Astrocyte (in vitro differentiated cells and primary cell): ENCODE measurements at regions not wholly inside any gene's neighbourhood (a gene's known extent, or its start where the extent isn't known, plus 50 kb on each side); places are given as distances from the start of the nearest gene placed in this dataset.
"Not testable (repeated sequence)": the region's sequence is repeated elsewhere in the genome, so short reads cannot be mapped to it uniquely, and the experiment has no call there.

Experiments
- DNase-seq: peaks from one replicate; pipeline ENCODE4 v3.0.0-alpha.2; 2010; ENCODE audit warnings: low read depth
- FAIRE-seq: peaks from 2 replicates; lab custom pipeline; 2011; peaks lifted over from hg19 to GRCh38; lab: Jason Lieb, UNC
- H2AFZ ChIP-seq: 2 replicates; pipeline ENCODE4 v1.6.0; 2012; ENCODE audit warnings: low read depth, low read length, inconsistent platforms
- H3K27ac ChIP-seq: 2 replicates; pipeline ENCODE4 v1.5.1; 2011; ENCODE audit warnings: low read depth, low read length, inconsistent platforms
- H3K27me3 ChIP-seq: 2 replicates; pipeline ENCODE4 v1.6.0; 2011; ENCODE audit warnings: low read length, inconsistent platforms; ENCODE audit not compliant: insufficient read depth
- H3K36me3 ChIP-seq: 2 replicates; pipeline ENCODE4 v1.5.1; 2011; ENCODE audit warnings: low read length, inconsistent platforms; ENCODE audit not compliant: insufficient read depth
- H3K4me1 ChIP-seq: 2 replicates; pipeline ENCODE4 v1.5.1; 2011; ENCODE audit warnings: low read length, inconsistent platforms; ENCODE audit not compliant: insufficient read depth
- H3K4me2 ChIP-seq: 2 replicates; pipeline ENCODE4 v1.6.0; 2012; ENCODE audit warnings: low read length, inconsistent platforms
- H3K4me3 ChIP-seq: 2 replicates; pipeline ENCODE4 v1.5.1; 2011; ENCODE audit warnings: low read depth, mild to moderate bottlenecking, low read length, inconsistent platforms; ENCODE audit not compliant: insufficient read depth
- H3K79me2 ChIP-seq: 2 replicates; pipeline ENCODE4 v1.6.0; 2012; ENCODE audit warnings: mild to moderate bottlenecking, low read length, inconsistent platforms; ENCODE audit not compliant: insufficient read depth
- H3K9ac ChIP-seq: 2 replicates; pipeline ENCODE4 v1.6.0; 2012; ENCODE audit warnings: mild to moderate bottlenecking, low read length, inconsistent platforms
- H3K9me3 ChIP-seq: 2 replicates; pipeline ENCODE4 v1.5.1; 2012; ENCODE audit warnings: low read depth, mild to moderate bottlenecking, low read length, inconsistent platforms; ENCODE audit not compliant: insufficient read depth
- H4K20me1 ChIP-seq: 2 replicates; pipeline ENCODE4 v1.6.0; 2012; ENCODE audit warnings: low read length, inconsistent platforms; ENCODE audit not compliant: insufficient read depth
- H3K27ac Mint-ChIP-seq: one replicate; pipeline ENCODE4 v1.8.0; 2021; ENCODE audit warnings: mild to moderate bottlenecking, mixed read lengths; ENCODE audit not compliant: unreplicated experiment
- H3K27me3 Mint-ChIP-seq: one replicate; pipeline ENCODE4 v1.8.0; 2021; ENCODE audit warnings: low read depth, mixed read lengths; ENCODE audit not compliant: unreplicated experiment
- H3K36me3 Mint-ChIP-seq: one replicate; pipeline ENCODE4 v1.8.0; 2021; ENCODE audit warnings: low read depth, mixed read lengths; ENCODE audit not compliant: unreplicated experiment
- H3K4me1 Mint-ChIP-seq: one replicate; pipeline ENCODE4 v1.8.0; 2021; ENCODE audit warnings: low read depth, mixed read lengths; ENCODE audit not compliant: unreplicated experiment
- H3K4me3 Mint-ChIP-seq: one replicate; pipeline ENCODE4 v1.8.0; 2021; ENCODE audit warnings: mild to moderate bottlenecking, moderate library complexity, mixed read lengths; ENCODE audit not compliant: unreplicated experiment
- H3K9me3 Mint-ChIP-seq: one replicate; pipeline ENCODE4 v1.8.0; 2021; ENCODE audit warnings: mild to moderate bottlenecking, mixed read lengths; ENCODE audit not compliant: unreplicated experiment
- CTCF ChIP-seq: IDR thresholded peaks from 2 replicates; pipeline ENCODE4 v1.5.1; 2011; ENCODE audit warnings: low read depth, mild to moderate bottlenecking, inconsistent platforms, low read length, moderate library complexity; ENCODE audit not compliant: insufficient read depth
- EZH2 ChIP-seq: IDR thresholded peaks from 2 replicates; pipeline ENCODE4 v1.6.1; 2012; ENCODE audit warnings: mild to moderate bottlenecking, low read length, inconsistent platforms; ENCODE audit not compliant: insufficient read depth

GRCh38 chr5:135745897-135746500 is 88.5 kb upstream of the SLC25A48 start:
- no peak overlapping the region for H3K4me3 ChIP-seq
- H3K27ac ChIP-seq: no peak overlapping the region
- no peaks in the 10 kb centered on the region for H3K27me3 ChIP-seq
- Mint-ChIP-seq H3K4me3 (no peak overlapping the region), H3K9me3 (peaks cover 20% of the 10 kb centered on the region), H3K27me3 (peaks cover 16% of the 10 kb centered on the region), H3K36me3 (no peaks in the 10 kb centered on the region), H3K4me1 (no peaks in the 10 kb centered on the region), H3K27ac (no peak overlapping the region)
- no peaks in the 10 kb centered on the region for H4K20me1 ChIP-seq
- H3K4me2 ChIP-seq: no peak overlapping the region
- no peak overlapping the region for H3K9ac ChIP-seq
- H3K4me1 ChIP-seq: no peaks in the 10 kb centered on the region
- H3K9me3 ChIP-seq: peaks cover 3% of the 10 kb centered on the region
- TF ChIP-seq EZH2: no peak
- TF ChIP-seq CTCF: no peak
- no peak for DNase-seq
- no peaks in the 10 kb centered on the region for H3K79me2 ChIP-seq
- no peak overlapping the region for H2AFZ ChIP-seq
- FAIRE-seq: no peak
- H3K36me3 ChIP-seq: no peaks in the 10 kb centered on the region

- Mint-ChIP-seq H3K27me3 (peaks cover 3% of the 10 kb centered on the region), H3K4me1 (peaks cover 8% of the 10 kb centered on the region), H3K4me3 (no peak overlapping the region), H3K9me3 (peaks cover 16% of the 10 kb centered on the region), H3K36me3 (peaks cover 2% of the 10 kb centered on the region), H3K27ac (peak overlapping the region; percentile 23)
- Histone ChIP-seq H3K4me2 (no peak overlapping the region), H3K27me3 (no peaks in the 10 kb centered on the region), H4K20me1 (no peaks in the 10 kb centered on the region), H3K4me3 (no peak overlapping the region), H3K9me3 (peaks cover 3% of the 10 kb centered on the region), H3K27ac (no peak overlapping the region), H3K79me2 (no peaks in the 10 kb centered on the region), H3K36me3 (no peaks in the 10 kb centered on the region), H3K4me1 (peaks cover 4% of the 10 kb centered on the region), H3K9ac (no peak overlapping the region), H2AFZ (no peak overlapping the region)
- DNase-seq (no peak), FAIRE-seq (no peak)
- no peak for TF ChIP-seq CTCF
Measured at GRCh38 chr5:135743705-135744411, 90.6 kb upstream of the SLC25A48 start.

GRCh38 chr5:135743181-135743580 is 91.3 kb upstream of the SLC25A48 start:
- DNase-seq (no peak), FAIRE-seq (no peak)
- no peak overlapping the region for H3K4me3 ChIP-seq
- H3K36me3 ChIP-seq: no peaks in the 10 kb centered on the region
- no peak overlapping the region for H3K4me2 ChIP-seq
- H3K27me3 Mint-ChIP-seq: peaks cover 2% of the 10 kb centered on the region
- no peaks in the 10 kb centered on the region for H3K79me2 ChIP-seq
- no peak for TF ChIP-seq EZH2
- no peak for TF ChIP-seq CTCF
- peaks cover 4% of the 10 kb centered on the region for H3K4me1 ChIP-seq
- peaks cover 8% of the 10 kb centered on the region for H3K4me1 Mint-ChIP-seq
- H3K36me3 Mint-ChIP-seq: peaks cover 2% of the 10 kb centered on the region
- H3K4me3 Mint-ChIP-seq: no peak overlapping the region
- H3K9me3 Mint-ChIP-seq: peaks cover 16% of the 10 kb centered on the region
- H3K27me3 ChIP-seq: no peaks in the 10 kb centered on the region
- H3K27ac Mint-ChIP-seq: peak overlapping the region; percentile 7
- no peak overlapping the region for H3K9ac ChIP-seq
- H3K9me3 ChIP-seq: peaks cover 3% of the 10 kb centered on the region
- H2AFZ ChIP-seq: no peak overlapping the region
- H3K27ac ChIP-seq: no peak overlapping the region
- no peaks in the 10 kb centered on the region for H4K20me1 ChIP-seq

- not testable (repeated sequence) for H3K27ac Mint-ChIP-seq, H4K20me1 ChIP-seq, H3K4me1 Mint-ChIP-seq, FAIRE-seq, H3K4me3 ChIP-seq, H3K4me2 ChIP-seq, H3K4me1 ChIP-seq, H3K36me3 Mint-ChIP-seq, H3K79me2 ChIP-seq, H3K27ac ChIP-seq, H3K36me3 ChIP-seq, H3K9ac ChIP-seq, H3K9me3 ChIP-seq, H3K4me3 Mint-ChIP-seq, H2AFZ ChIP-seq, H3K27me3 ChIP-seq, DNase-seq, H3K27me3 Mint-ChIP-seq
- peaks cover 16% of the 10 kb centered on the region for H3K9me3 Mint-ChIP-seq
Measured at GRCh38 chr5:135742240-135742639, 92.2 kb upstream of the SLC25A48 start.
